ENCODE measurements at regions not wholly inside any gene's neighbourhood (a gene's known extent, or its start where the extent isn't known, plus 50 kb on each side); places are given as distances from the start of the nearest gene placed in this dataset.

- 72% methylated on average over 4 of the region's 8 CpGs; no CpG with 5 or more reads in 1 of the 2 experiments for WGBS, 2 experiments (ENCODE audit: extremely low coverage in 2 of 2, insufficient read length in 1 of 2)
- no peak overlapping the region for H2BK15ac ChIP-seq (ENCODE audit: low read depth, low read length)
- ChIA-PET CTCF (no interaction called here), POLR2A (ENCODE audit: unreplicated experiment) (no interaction called here)
- no peak overlapping the region for H2AK9ac ChIP-seq (replicated peaks; ENCODE audit: low read depth, low read length, poor library complexity)
- H3K79me1 ChIP-seq (ENCODE audit: low read depth in 1 of 2, low read length in 2 of 2), result no peaks in the 10 kb centered on the region
- H3K23ac ChIP-seq (ENCODE audit: low read depth, low read length), result no peak overlapping the region
- no peak for DNase-seq
- H3K18ac ChIP-seq (ENCODE audit: low read depth, low read length), result no peak overlapping the region
- no peak overlapping the region for H3K4me2 ChIP-seq (ENCODE audit: low read depth, low read length)
- no peaks in the 10 kb centered on the region for H3K27me3 ChIP-seq (ENCODE audit: control insufficient read depth, insufficient read depth, low read length)
- H3K9ac ChIP-seq (ENCODE audit: low read depth, low read length), result no peak overlapping the region
- no peak overlapping the region for H2BK20ac ChIP-seq (ENCODE audit: low read depth, low read length)
- H3K36me3 ChIP-seq (ENCODE audit: control insufficient read depth, insufficient read depth, low read length), result no peaks in the 10 kb centered on the region
- no peak overlapping the region; the same call in 1 of the 2 replicates for H3K4ac ChIP-seq (ENCODE audit: low read depth, low read length)
- no peak overlapping the region for H2AFZ ChIP-seq (replicated peaks; ENCODE audit: low read length, poor library complexity)
- ATAC-seq (ENCODE audit: low read depth), result no peak
- H3K56ac ChIP-seq (ENCODE audit: extremely low read depth, insufficient read depth, low read length), result no peak overlapping the region
- no peaks in the 10 kb centered on the region for H4K20me1 ChIP-seq (ENCODE audit: insufficient read depth, low read length)
- H3K9me1 ChIP-seq (ENCODE audit: insufficient read depth, low read length), result peaks cover 7% of the 10 kb centered on the region; the same call in 1 of the 2 replicates
- no peak for TF ChIP-seq CHD1 (IDR thresholded peaks at IDR 0.05; ENCODE audit: low read depth, low read length)
- TF ChIP-seq ELK1 (IDR thresholded peaks at IDR 0.05; ENCODE audit: borderline replicate concordance, low read depth, low read length), result no peak
- TF ChIP-seq NFE2L2 (IDR thresholded peaks at IDR 0.05; ENCODE audit: low read depth, low read length), result no peak
- TF ChIP-seq FOS (IDR thresholded peaks at IDR 0.05; ENCODE audit: low read depth, low read length), result no peak
- TF ChIP-seq RAD21 (IDR thresholded peaks at IDR 0.05; ENCODE audit: low read length), result no peak
- no peak for TF ChIP-seq RFX5 (IDR thresholded peaks at IDR 0.05; ENCODE audit: low read depth, low read length)
- TF ChIP-seq RCOR1 (IDR thresholded peaks at IDR 0.05; ENCODE audit: insufficient replicate concordance, low read length), result no peak
- no peak for TF ChIP-seq CEBPB (IDR thresholded peaks at IDR 0.05; ENCODE audit: low read depth, low read length)
- no peak for TF ChIP-seq USF2 (IDR thresholded peaks at IDR 0.05; ENCODE audit: low read depth, low read length)
- no peak for TF ChIP-seq MAFK (IDR thresholded peaks at IDR 0.05; ENCODE audit: low read depth, low read length)
- TF ChIP-seq CTCF (conservative IDR thresholded peaks at IDR 0.05; ENCODE audit: low read depth, low read length), result no peak
- TF ChIP-seq MXI1 (IDR thresholded peaks at IDR 0.05; ENCODE audit: borderline replicate concordance, low read depth, low read length), result no peak
- no peak for TF ChIP-seq BHLHE40 (IDR thresholded peaks at IDR 0.05; ENCODE audit: low read depth, low read length)
- TF ChIP-seq MAZ (IDR thresholded peaks at IDR 0.05; ENCODE audit: borderline replicate concordance, low read depth, low read length), result no peak
- no peak for TF ChIP-seq POLR2A (IDR thresholded peaks at IDR 0.05; ENCODE audit: low read depth, low read length)
- no peaks in the 10 kb centered on the region for H3K9me3 ChIP-seq (ENCODE audit: control insufficient read depth, insufficient read depth, low read length)
- dilution Hi-C loops (cut with HindIII; ENCODE audit: low sequenced_read_pairs, unreplicated experiment), result no loop called here
- H3K27ac ChIP-seq (ENCODE audit: insufficient read depth, low read length), result no peak overlapping the region
- peaks cover 7% of the 10 kb centered on the region for H3K4me1 ChIP-seq (ENCODE audit: control insufficient read depth, insufficient read depth, low read length)
- H2BK120ac ChIP-seq (ENCODE audit: low read depth, low read length), result no peak overlapping the region
- intact Hi-C loops (cut with micrococcal nuclease), result loop anchor here (10.0 kb wide), 1 partner anchor 173 kb away; no protein-coding TSS in a partner anchor
- no peak overlapping the region for H2AK5ac ChIP-seq (ENCODE audit: low read depth, low read length)
- no peak overlapping the region for H4K8ac ChIP-seq (ENCODE audit: low read depth in 2 of 2, low read length in 2 of 2)
- no peak overlapping the region for H3K14ac ChIP-seq (replicated peaks; ENCODE audit: low read depth, low read length)
- in situ Hi-C loops (cut with MboI; ENCODE audit: low sequenced_read_pairs), result no loop called here
- no peak overlapping the region for H3K4me3 ChIP-seq (ENCODE audit: insufficient read depth, low read depth, low read length)
- H4K5ac ChIP-seq (ENCODE audit: low read depth, low read length), result no peak overlapping the region
- H2BK5ac ChIP-seq (ENCODE audit: low read depth, low read length, poor library complexity, severe bottlenecking), result no peak overlapping the region
- BruUV-seq (replicated peaks), result no TSS peak
- H4K91ac ChIP-seq (ENCODE audit: insufficient read depth, low read depth, low read length), result no peak overlapping the region
These were observed 231.8 kb downstream of the DRD1 start for GRCh38 chr5:175211956-175212756.
